Stimulated activated naive CD4-positive, alpha-beta T cell (primary cell): ENCODE measurements at regions not wholly inside any gene's neighbourhood (a gene's known extent, or its start where the extent isn't known, plus 50 kb on each side); places are given as distances from the start of the nearest gene placed in this dataset.
A peak's percentile ranks its signal among the peaks of the same experiment; 100 is the strongest.
"Not testable (repeated sequence)": the region's sequence is repeated elsewhere in the genome, so short reads cannot be mapped to it uniquely, and the experiment has no call there.

Experiments
- DNase-seq, 6 experiments: peaks; one replicate each; lab custom pipeline; 2025; lab: John Stamatoyannopoulos, UW

DNA sequence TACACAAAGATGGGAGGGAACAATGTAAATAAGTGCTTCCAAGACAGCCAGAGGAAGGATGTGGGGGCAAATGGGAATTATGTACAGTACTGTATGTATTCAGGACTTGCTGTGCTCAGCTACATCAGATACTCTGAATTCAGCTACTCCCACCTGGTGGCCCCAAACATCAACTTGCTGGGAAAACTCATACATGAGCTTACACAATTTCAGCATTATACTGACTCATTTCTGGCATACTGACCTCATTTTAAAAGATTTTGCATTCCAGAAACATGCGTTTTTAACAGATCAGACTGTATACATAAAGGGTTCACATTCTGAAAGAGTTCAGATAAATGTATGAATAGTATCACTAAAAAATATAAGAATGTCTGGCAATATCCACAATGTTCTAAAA, 59.7 kb downstream of the GPX5 start:
- DNase-seq = no peak

DNA sequence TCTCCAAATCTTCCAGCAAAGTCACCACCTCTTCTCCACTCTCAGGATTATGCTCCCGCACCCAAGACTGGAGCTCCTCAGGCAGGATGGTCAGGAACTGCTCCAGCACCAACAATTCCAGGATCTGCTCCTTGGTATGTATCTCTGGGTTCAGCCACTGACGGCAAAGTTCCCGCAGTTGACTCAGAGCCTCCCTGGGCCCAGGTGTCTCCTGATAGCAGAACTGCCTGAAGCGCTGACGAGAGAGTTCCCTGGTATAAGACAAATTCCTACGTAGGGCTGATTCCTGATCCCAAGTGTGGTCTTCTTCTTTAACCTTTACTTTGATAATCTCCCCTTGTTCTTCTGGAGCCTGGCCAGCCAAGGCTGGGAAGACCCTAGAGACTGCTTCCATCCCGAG, 60.6 kb downstream of the GPX5 start:
- no peak for DNase-seq

DNA sequence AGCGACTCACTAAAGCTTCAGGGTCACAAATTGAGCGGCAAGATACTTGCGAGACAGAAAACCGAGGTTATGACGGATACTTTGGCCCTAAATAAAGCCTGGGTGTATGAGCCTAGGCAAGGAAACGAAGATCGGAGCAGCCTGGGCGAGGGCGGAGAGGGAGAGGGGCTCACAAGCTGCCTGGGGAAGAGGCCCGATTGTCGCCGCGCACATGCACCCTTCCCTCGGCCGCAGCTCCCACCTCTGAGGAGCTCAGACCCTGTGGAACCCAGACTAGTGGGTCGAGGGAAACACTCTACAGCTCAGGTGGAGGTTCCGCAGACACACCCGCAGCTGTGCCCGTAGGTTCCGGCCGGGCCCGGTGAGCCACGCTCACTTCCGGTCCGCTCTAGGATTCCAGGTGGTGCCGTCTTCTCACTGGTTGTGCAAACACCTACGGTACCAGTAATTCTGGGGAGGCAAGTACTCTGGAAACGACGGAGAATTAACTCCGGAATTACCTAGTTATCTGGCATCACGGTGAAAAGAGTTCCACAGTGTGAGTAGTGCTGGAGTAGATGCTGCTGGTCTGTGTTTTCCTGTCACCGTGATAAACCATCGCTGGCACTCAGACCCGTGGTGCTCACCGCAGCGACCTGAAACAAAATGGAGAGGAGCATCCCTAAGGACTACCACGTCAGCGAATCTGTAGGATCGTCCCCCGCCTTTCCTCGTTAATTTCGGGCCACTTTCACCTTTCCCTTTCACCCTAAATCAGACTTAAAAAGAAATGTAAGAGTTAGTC, 61.5 kb downstream of the GPX5 start:
- DNase-seq = peak; percentile 40 to 64 (median 43)

DNA sequence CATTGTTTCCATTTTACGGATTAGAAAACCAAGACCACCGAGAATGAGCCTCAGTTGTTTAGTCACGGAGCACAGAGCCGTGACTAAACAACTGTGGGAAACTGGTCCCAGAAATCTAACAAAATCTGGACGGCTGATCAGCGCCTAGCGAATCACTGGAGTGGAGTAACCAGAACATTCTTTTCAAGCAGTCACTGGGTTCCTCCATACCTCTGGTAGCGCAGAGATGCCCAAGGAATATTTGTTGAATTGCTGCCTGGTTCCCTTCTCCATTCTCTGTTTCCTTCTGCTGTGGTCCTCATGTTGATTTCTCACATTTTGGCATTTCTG, 62.0 kb downstream of the GPX5 start:
- DNase-seq = no peak

DNA sequence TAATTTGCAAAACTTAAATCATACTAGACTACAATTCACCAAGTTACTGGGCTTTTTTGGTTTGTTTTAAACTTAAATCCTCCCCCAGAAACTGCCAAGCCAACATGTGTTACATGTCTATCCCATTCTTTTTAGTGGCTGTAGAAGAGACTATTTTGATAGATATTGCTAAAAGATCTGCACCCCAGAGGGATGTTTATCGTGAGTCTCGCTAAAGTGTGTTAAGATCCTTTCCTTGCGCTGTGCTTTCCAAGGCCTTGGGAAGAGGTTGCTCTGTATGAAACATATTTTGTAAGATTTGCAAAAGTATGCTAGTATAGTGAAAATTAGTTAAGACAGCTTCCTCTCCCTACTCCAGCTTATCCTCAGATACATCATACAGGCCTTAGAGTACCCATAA, 63.0 kb downstream of the GPX5 start:
- DNase-seq = no peak

DNA sequence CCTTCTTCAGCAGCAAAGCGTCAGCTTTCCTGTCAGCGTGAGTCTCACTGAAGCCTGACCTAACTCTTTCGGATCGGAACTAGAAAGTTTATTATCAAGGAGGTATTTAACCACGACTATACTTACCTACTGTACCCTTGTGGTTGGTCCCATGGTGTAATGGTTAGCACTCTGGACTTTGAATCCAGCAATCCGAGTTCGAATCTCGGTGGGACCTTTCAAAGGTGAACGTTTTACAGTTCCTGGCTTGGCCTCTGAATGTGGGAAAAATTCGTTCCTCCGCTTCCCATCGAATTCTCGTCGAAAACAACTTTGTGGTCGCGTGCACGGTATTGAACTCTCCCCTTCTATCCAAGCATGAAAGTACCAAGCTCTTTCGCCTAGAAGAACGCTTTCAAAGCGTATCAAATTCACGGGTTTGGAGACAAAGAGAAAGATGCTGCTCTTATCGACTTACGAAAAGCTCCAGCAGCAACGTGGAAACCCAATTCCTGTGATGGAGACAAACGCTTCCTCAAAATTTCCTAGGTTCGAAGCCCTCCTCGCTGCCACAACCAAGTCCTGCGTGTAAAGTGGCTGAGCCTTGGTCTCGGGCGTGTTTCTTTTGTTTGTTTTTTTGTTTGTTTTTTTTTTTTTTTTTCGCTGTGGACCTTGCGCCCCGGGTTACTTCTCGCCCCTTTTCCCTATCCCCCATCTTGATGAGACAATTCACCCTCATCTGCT, 63.7 kb downstream of the GPX5 start:
- DNase-seq = peak in 4 of 6 experiments; percentile 3 to 46 (median 22)

DNA sequence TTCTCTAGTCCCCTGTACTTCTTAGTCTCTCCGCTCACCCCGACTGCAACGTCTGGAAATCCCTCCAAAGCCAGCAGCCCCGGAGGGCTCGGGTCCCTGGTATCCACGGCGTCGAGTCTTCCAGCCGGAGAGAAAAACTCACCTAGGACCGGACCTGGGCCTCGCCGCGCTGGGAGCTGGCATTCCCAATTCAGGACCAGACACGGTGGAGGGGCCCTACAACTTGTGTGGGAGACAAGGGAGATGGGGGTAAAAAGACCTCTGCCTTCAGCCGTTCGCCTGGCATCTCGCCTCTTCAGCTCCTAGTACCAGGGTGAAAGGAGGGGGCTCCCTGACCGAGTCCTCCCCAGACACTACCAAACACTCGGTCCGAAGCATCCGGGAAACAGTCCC, 64.3 kb downstream of the GPX5 start:
- no peak for DNase-seq

DNA sequence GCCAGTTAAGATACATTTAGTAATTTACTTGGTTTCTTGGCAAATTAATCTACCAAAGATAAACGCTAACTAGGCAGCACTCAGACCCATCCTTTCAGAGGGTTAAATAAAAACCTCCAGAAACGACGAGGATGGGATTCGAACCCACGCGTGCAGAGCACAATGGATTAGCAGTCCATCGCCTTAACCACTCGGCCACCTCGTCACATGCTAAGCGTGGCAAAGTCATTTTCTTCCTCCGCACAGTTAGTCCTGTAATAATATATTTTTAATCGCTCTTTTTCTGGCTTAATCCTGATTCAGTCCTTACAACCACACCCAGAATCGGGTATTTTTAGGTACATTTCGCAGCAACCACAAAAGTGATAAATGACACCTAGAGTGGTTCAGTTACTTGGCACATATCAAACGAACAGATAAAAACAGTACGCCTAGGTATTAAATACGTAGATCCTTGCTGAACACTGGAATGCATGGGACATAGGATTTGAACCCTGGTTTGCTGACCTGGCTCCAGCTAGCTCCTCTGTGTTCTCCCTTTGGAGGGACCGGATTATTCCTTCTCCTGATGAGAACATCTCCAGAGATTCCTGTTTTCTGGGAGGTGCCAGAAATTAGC, 71.6 kb downstream of the GPX5 start:
- peak in 4 of 6 experiments; percentile 11 to 32 (median 20) for DNase-seq

DNA sequence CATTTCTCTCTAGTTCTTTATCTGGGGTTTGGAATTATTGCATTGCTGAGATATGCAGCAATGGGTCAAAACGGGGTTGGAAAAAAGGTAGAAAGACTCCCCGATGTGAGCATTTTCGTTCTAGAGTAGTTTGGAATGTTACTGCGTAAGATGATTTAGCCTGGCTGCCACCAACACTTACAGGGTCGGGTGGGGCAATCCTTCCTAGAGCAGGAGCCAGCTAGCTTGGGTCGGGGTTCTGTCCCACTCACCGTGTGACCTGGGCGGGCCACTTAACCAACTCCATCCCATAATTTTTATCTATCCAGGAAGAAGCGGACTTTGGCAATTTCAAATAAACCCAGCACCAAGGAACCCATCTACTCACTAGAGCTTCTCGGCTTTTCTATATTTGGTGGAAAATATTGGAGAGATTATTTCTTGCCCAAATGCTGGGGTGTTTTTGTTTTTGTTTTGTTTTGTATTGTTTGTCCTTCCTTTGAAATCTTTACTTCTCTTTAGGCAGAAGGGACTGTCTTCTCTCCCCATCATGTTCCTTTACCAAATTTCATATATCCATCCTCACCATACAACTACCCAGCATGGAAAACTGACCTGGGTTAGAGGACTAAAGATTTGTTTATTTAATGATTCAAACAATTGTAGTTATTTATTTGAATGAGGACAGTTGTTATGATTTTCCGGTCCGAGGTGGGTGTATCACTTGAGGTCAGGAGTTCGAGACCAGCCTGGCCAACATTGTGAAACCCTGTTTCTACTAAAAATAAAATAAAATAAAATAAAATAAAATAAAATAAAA, 72.4 kb downstream of the GPX5 start:
- no peak for DNase-seq

DNA sequence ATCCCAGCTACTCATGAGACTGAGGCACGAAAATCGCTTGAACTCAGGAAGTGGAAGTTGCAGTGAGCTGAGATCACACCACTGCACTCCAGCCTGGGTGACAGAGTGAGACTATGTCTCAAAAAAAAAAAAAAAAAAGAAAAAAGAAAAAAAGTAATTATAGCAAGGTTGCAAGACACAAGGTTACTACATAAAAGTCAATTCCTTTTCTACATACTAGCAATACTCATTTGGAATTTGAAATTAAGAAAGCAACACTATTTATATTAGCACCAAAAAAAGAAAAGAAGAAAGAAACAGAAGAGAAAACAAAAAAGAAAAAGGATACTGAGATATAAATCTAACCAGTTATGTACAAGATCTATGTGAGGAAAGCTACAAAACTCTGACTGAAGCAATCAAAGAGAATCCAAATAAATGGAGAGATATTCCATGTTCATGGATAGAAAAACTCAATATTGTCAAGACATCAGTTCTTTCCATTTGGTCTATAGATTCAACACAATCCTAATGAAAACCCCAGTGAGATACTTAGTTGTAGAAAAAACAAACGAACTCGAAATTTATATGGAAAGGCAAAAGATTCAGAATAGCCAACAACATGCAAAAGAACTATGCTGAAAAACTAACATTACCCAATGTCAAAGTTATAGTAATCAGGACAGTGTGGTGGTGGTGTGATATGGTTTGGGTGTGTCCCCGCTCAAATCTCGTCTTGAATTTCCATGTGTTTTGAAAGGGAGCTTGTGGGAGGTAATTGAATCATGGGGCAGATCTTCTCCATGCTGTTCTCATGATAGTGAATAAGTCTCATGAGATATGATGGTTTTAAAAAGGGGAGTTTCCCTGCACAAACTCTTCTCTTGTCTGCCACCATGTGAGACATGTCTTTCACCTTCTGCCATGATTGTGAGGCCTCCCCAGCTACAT, 73.3 kb downstream of the GPX5 start:
- DNase-seq = no peak

DNA sequence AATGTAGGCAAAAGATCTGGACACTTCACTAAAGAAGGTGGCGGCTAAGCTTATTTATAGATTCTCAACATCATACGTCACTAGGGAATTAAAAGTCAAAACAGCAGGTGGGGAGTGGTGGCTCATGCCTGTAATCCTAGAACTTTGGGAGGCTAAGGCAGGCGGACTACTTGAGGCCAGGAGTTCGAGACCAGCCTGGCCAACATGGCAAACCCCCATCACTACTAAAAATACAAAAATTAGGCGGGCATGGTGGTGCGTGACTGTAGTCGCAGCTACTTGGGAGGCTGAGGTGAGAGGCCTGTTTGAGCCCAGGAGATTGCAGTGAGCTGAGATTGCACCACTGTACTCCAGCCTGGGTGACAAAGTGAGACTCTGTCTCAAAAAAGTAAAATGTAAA, 74.6 kb downstream of the GPX5 start:
- DNase-seq = no peak

DNA sequence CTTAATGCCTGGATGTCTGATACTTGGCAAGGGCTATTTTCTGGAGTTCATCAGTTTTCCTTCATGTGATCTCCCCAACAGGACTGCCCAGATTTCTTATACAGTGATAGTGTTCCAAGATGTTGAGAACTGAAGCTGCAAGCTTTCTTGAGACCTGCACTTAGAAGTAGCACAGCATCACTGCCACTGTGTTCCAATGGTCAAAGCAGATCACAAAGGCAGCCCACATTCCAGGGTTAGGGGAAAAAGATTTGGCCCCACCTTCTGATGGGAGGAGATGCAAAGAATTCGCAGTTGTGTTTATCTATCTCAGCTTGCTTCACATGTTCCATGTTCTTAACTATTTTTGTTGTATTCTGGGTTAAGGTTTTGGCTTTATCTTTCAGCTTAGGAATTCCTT, 78.2 kb downstream of the GPX5 start:
- DNase-seq = no peak

DNA sequence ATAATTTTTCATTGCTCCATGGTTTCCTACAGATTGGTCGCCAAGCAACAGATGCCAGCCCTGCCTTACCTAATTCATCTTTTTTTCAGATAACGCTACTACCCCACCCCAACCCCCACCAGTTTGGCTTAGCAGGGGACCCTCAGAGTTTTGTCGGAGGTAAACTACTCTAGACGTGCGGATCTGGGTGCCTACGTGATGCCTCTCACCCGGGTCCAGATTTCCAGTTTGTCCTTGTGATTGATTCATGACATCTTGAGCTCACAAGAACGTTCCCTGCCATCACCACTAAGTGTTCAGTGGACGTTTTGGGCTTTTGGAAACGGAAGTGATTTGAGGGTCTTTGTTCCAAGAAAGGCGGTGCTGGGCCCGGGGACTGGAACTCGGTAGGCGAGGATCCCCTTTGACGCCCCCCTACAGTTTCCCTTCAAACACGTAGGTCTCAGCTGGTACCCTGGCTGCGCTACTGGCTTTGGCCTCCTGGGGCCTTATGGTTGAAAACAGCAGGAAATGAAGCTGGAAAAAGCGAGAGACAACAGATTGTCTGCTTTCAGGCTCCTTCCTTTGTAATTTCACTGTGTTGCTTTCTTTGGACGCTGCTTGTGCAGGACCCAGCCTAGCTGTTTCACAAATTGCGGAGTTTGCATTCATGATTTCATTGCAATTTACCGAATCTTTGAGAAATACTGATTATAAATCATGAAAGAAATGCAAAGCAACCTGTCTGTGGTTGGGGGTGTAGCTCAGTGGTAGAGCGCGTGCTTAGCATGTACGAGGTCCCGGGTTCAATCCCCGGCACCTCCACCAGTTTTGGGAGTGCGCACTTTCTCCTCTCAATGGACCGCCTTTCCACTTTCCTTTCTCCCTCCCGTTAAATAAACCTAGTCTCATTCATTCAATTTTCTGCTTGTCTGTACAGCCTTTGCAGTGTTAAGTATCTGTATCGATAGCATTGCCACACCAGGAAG, 81.0 kb downstream of the GPX5 start:
- DNase-seq = peak in 5 of 6 experiments; percentile 4 to 63 (median 18)

DNA sequence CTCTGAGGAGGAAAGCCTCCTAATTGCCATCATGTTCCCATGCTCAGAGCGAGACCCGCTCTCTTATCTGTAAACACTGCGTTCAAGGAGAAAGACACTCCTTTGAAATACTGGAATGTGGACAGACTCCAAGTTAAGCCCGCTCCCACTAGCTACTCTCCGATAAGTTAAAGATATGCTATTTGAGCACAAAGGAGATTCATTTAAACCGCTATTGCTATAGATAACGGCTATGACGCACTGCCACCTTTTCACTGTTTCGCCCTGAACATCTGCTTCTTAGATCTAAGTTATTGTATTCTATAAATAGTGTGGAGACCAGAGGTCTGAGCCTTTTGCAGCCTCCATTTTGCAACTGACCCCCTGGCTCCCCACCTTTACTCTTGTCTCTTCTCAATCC, 82.3 kb downstream of the GPX5 start:
- DNase-seq = no peak

DNA sequence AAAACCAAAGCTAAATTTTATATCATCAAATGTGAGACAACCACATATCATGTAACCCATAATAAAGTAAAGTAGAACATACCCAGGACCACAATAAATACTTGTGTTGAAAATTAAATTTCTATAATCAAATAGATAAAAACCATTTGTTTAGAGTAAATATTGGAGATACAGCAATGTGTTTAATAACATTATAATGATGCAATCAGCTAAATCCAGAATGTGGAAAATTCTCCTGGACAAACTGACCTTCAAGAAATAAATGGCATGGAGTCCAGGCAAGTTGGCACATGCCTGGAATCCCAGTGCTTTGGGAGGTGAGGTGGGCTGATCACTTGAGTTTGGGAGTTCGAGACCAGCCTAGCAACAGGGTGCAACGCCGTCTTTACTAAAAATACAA, 84.0 kb downstream of the GPX5 start:
- no peak for DNase-seq

DNA sequence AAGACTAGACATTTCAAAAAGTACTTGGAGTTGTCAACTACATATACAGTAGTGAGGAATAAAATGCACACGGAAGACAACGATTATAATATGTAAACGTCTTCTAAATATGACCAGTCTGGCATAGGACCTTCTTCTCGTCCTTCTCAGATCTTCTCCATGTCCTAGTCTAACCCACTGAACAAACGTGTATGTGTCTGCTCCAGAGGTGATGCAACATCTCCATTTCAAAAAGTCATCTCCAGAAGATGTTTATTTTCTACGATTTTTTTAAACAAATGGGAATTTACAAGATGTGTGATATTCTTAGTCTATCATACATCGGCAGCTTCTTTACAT, 89.9 kb downstream of the GPX5 start:
- no peak for DNase-seq

DNA sequence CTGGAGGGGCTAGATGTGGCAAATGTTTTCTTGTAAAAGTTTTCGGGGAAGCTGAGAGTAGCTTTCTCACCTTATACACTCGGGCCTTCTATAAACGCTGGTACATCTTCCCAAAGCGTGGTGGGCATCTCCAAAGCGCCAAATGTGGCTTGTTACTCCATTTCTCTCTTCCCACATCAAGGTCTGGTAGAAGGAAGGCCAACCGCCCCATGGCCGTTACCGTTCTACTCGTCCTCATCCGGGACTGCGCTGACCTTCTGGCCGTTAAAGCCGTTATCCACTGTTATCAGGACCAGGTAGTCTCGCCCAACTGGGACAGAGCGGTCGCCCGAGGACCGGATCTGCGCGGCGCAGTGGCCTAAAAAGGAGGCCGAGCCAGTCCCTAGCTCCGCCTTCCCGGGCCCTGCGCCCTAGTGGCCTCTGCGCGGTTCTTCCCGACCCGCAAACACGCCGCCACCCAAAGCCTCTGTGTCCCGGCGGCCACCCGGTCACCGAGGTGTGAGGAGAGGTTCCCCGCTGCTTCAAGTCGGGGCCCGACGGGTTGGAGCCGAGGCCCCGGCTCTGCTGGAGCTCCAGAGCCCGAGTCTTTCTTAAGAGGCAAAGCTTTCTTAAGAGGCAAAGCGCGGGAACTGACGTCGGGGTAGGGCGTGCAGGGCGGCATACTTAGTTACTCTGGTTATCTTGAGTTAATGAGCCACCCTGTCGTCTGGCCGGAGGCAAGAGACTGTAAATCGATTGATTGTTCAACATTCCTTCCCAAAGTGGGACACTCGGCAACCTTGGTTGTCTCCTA, 90.5 kb downstream of the GPX5 start:
- no peak for DNase-seq

DNA sequence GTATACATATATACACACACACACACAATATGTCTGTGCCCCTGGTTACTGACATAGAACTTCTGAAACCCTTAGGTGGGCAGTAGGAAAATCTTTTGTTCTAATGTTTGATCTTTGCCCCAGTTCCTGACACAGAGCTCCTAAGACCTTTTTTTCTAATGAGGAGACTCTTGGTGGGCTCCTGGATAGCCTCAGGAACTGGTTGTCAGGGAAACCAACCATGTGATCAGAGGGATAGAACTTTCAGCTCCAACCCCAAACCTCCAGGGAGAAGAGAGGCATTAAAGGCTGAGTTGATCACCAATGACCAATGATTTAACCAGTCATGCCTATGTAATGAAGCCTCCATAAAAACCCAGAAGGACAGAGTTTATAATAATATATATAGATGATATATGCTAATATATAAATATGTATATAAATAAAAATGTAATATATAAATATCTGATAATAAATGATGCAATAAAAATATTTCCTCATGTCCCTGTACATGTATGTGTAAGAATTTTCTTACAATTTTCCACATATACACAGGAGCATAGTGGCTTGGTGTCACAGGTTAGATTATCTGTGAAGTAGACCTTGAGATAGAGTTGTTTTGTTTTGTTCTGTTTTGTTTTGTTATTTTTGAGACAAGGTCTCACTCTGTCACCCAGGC, 93.3 kb downstream of the GPX5 start:
- DNase-seq = no peak

DNA sequence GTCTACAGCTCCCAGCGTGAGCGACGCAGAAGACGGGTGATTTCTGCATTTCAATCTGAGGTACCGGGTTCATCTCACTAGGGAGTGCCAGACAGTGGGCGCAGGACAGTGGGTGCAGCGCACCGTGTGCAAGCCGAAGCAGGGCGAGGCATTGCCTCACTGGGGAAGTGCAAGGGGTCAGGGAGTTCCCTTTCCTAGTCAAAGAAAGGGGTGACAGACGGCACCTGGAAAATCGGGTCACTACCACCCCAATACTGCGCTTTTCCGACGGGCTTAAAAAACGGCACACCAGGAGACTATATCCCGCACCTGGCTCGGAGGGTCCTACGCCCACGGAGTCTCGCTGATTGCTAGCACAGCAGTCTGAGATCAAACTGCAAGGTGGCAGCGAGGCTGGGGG, 95.6 kb downstream of the GPX5 start:
- DNase-seq = not testable (repeated sequence)
